ENCODE measurements at regions not wholly inside any gene's neighbourhood (a gene's known extent, or its start where the extent isn't known, plus 50 kb on each side); places are given as distances from the start of the nearest gene placed in this dataset.

DNA sequence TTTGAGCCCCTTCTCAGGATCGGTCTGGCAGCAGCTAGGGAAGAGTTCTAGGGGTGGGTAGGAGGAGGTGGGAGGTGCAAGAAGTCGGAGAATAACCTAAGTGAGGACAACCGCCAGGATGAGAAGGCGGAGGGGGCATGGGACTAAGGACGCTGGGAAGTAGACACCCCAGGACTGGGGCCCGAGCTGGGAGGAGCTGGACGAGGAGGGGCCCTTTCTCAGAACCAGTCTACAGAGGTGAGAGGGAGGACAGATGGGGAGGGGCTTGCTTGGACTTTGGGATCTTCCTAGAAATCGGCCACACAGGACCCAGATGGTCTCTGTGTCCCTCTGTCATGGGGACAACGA is 90.0 kb upstream of the MYL10 start:
- Histone ChIP-seq H4K8ac (ENCODE audit: low read depth, low read length) (no peak overlapping the region), H3K4me3 (ENCODE audit: low read length in 2 of 2) (no peak overlapping the region), H2AFZ (ENCODE audit: low read length) (no peak overlapping the region), H3K9me3 (replicated peaks in 1 of 2; ENCODE audit: control insufficient read depth in 2 of 2, insufficient read depth in 1 of 2, low read depth in 1 of 2, low read length in 2 of 2) (peaks cover 0 to 3% of the 10 kb centered on the region in 2 donors), H3K27ac (replicated peaks; ENCODE audit: low read length) (no peak overlapping the region), H2BK5ac (ENCODE audit: low read length) (no peak overlapping the region), H3K18ac (ENCODE audit: low read length) (peak overlapping the region; percentile 27), H2AK5ac (ENCODE audit: low read depth, low read length) (peak overlapping the region; percentile 71), H2BK12ac (ENCODE audit: low read length) (no peak overlapping the region), H2BK120ac (ENCODE audit: low read depth, low read length) (no peak overlapping the region), H3K27me3 (ENCODE audit: control insufficient read depth in 3 of 3, insufficient read depth in 3 of 3, low read depth in 1 of 3, low read length in 3 of 3) (no peaks in the 10 kb centered on the region), H3K9ac (ENCODE audit: low read depth, low read length, poor library complexity) (no peak overlapping the region), H3K79me1 (ENCODE audit: low read depth, low read length) (no peaks in the 10 kb centered on the region), H3K23ac (ENCODE audit: low read depth, low read length, poor library complexity) (no peak overlapping the region), H3K4me2 (ENCODE audit: insufficient read depth, low read length, poor library complexity, severe bottlenecking) (no peak overlapping the region), H2BK15ac (ENCODE audit: low read length) (peak overlapping the region; percentile 86), H3K4ac (ENCODE audit: low read length) (no peak overlapping the region), H3K14ac (ENCODE audit: low read length) (no peak overlapping the region), H3K36me3 (replicated peaks in 1 of 2; ENCODE audit: control insufficient read depth in 2 of 2, insufficient read depth in 2 of 2, low read length in 2 of 2) (no peaks in the 10 kb centered on the region), H4K91ac (ENCODE audit: low read depth, low read length, poor library complexity) (no peak overlapping the region), H3K4me1 (ENCODE audit: control insufficient read depth in 2 of 2, insufficient read depth in 1 of 2, low read depth in 1 of 2, low read length in 2 of 2) (no peaks in the 10 kb centered on the region)
- DNase-seq (ENCODE audit: low spot score) = no peak
- WGBS, 2 donors (ENCODE audit: extremely low coverage in 2 of 2, insufficient read length in 2 of 2, insufficient replicate concordance in 1 of 2) = no CpG with 5 or more reads among the region's 9 CpGs

DNA sequence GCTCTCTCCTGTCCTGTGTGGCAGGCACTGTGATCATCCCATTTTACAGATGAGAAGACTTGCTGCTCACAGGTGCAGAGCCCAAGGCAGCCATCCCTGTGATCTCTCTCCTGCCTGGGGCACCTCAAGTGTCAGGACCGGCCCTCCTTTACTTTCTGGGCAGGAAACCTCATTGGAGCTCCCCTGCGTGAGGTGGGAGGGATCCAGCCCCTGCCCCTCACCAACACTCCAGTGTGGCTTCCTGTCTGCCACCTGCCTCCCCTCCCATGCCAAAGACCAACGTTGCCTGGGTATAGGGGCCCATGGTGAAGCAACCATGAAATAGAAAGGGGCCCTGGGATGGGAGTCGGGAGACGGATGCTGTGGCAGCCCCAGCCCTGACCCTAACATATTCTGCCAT is 91.2 kb upstream of the MYL10 start:
- Histone ChIP-seq H2BK5ac (ENCODE audit: low read length) (peak overlapping the region; percentile 2), H3K27me3 (ENCODE audit: control insufficient read depth in 3 of 3, insufficient read depth in 3 of 3, low read depth in 1 of 3, low read length in 3 of 3) (no peaks in the 10 kb centered on the region), H2AFZ (ENCODE audit: low read length) (no peak overlapping the region), H3K18ac (ENCODE audit: low read length) (peak overlapping the region; percentile 3), H3K4ac (ENCODE audit: low read length) (no peak overlapping the region), H3K4me3 (ENCODE audit: low read length in 2 of 2) (no peak overlapping the region), H3K4me2 (ENCODE audit: insufficient read depth, low read length, poor library complexity, severe bottlenecking) (no peak overlapping the region), H3K36me3 (replicated peaks in 1 of 2; ENCODE audit: control insufficient read depth in 2 of 2, insufficient read depth in 2 of 2, low read length in 2 of 2) (no peaks in the 10 kb centered on the region), H3K27ac (replicated peaks; ENCODE audit: low read length) (no peak overlapping the region), H3K9ac (ENCODE audit: low read depth, low read length, poor library complexity) (no peak overlapping the region), H2BK15ac (ENCODE audit: low read length) (no peak overlapping the region), H2BK120ac (ENCODE audit: low read depth, low read length) (no peak overlapping the region), H3K14ac (ENCODE audit: low read length) (no peak overlapping the region), H3K23ac (ENCODE audit: low read depth, low read length, poor library complexity) (no peak overlapping the region), H3K4me1 (ENCODE audit: control insufficient read depth in 2 of 2, insufficient read depth in 1 of 2, low read depth in 1 of 2, low read length in 2 of 2) (no peaks in the 10 kb centered on the region), H2AK5ac (ENCODE audit: low read depth, low read length) (no peak overlapping the region), H3K79me1 (ENCODE audit: low read depth, low read length) (no peaks in the 10 kb centered on the region), H3K9me3 (replicated peaks in 1 of 2; ENCODE audit: control insufficient read depth in 2 of 2, insufficient read depth in 1 of 2, low read depth in 1 of 2, low read length in 2 of 2) (peaks cover 0 to 6% of the 10 kb centered on the region in 2 donors), H4K91ac (ENCODE audit: low read depth, low read length, poor library complexity) (no peak overlapping the region), H2BK12ac (ENCODE audit: low read length) (no peak overlapping the region), H4K8ac (ENCODE audit: low read depth, low read length) (peak overlapping the region; percentile 82)
- no CpG with 5 or more reads among the region's 5 CpGs for WGBS, 2 donors (ENCODE audit: extremely low coverage in 2 of 2, insufficient read length in 2 of 2, insufficient replicate concordance in 1 of 2)
- DNase-seq (ENCODE audit: low spot score) = no peak

DNA sequence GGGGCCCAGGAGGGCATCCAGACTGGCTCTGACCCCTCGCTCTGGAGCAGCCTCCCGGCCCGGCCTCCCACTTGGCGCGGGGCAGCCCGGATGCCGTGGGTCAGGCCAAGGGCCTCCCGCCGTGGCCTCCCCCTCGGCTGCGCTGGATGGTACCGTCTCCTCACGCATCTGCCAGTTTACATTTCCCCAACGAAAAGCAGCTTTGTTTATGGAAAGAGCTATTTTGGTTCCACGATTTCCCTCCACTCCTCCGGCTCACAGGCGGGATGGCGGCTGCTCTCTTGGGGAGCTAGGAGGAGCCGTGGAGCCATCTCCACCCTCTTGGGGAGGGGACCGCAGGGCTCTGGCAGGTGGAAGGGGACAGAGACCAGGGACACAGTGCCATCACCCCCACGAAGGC is 93.2 kb upstream of the MYL10 start:
- no peak overlapping the region for H3K27ac ChIP-seq (replicated peaks; ENCODE audit: low read length)
- WGBS, 2 donors (ENCODE audit: extremely low coverage in 2 of 2, insufficient read length in 2 of 2, insufficient replicate concordance in 1 of 2) = no CpG with 5 or more reads among the region's 21 CpGs

DNA sequence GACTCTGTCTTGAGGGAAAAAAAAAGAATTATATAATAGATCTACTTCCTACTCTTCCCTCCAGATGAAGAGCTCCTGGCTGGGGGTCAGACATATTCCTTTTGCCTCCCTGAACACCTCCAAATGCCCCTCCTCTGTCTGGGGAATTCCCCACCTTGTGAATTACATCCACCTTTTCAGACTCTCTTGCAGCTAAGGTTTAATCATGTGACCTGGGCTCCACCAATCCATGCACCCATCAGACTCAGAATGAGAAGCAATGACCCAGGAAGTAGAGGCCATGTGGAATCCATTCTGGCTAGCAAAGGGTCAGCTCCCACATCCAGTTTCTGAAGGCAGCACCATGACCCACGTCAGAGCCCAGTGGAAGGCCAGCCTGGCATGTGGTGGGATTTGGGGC is 93.6 kb upstream of the CUX1 start:
- Histone ChIP-seq H2BK5ac (ENCODE audit: low read length) (no peak overlapping the region), H3K9me3 (replicated peaks in 1 of 2; ENCODE audit: control insufficient read depth in 2 of 2, insufficient read depth in 1 of 2, low read depth in 1 of 2, low read length in 2 of 2) (peaks cover 0 to 6% of the 10 kb centered on the region in 2 donors), H3K18ac (ENCODE audit: low read length) (peak overlapping the region; percentile 64), H3K4ac (ENCODE audit: low read length) (no peak overlapping the region), H3K23ac (ENCODE audit: low read depth, low read length, poor library complexity) (no peak overlapping the region), H3K4me2 (ENCODE audit: insufficient read depth, low read length, poor library complexity, severe bottlenecking) (no peak overlapping the region), H2BK120ac (ENCODE audit: low read depth, low read length) (no peak overlapping the region), H2BK12ac (ENCODE audit: low read length) (no peak overlapping the region), H2AK5ac (ENCODE audit: low read depth, low read length) (peak overlapping the region; percentile 68), H2BK15ac (ENCODE audit: low read length) (no peak overlapping the region), H3K79me1 (ENCODE audit: low read depth, low read length) (no peaks in the 10 kb centered on the region), H3K4me1 (ENCODE audit: control insufficient read depth in 2 of 2, insufficient read depth in 1 of 2, low read depth in 1 of 2, low read length in 2 of 2) (peaks cover 0 to 4% of the 10 kb centered on the region in 2 donors), H3K27ac (replicated peaks; ENCODE audit: low read length) (no peak overlapping the region), H3K27me3 (ENCODE audit: control insufficient read depth in 3 of 3, insufficient read depth in 3 of 3, low read depth in 1 of 3, low read length in 3 of 3) (peaks cover 0 to 4% (median 0%) of the 10 kb centered on the region in 3 experiments), H2AFZ (ENCODE audit: low read length) (no peak overlapping the region), H4K91ac (ENCODE audit: low read depth, low read length, poor library complexity) (no peak overlapping the region), H3K4me3 (ENCODE audit: low read length in 2 of 2) (no peak overlapping the region), H3K9ac (ENCODE audit: low read depth, low read length, poor library complexity) (no peak overlapping the region), H4K8ac (ENCODE audit: low read depth, low read length) (no peak overlapping the region), H3K14ac (ENCODE audit: low read length) (no peak overlapping the region), H3K36me3 (replicated peaks in 1 of 2; ENCODE audit: control insufficient read depth in 2 of 2, insufficient read depth in 2 of 2, low read length in 2 of 2) (no peaks in the 10 kb centered on the region)
- no peak for DNase-seq (ENCODE audit: low spot score)
- no CpG with 5 or more reads among the region's 1 CpG for WGBS, 2 donors (ENCODE audit: extremely low coverage in 2 of 2, insufficient read length in 2 of 2, insufficient replicate concordance in 1 of 2)

More for the DNA sequence above, 93.2 kb upstream of the MYL10 start:
- Histone ChIP-seq H2BK5ac (ENCODE audit: low read length) (no peak overlapping the region), H3K27me3 (ENCODE audit: control insufficient read depth in 3 of 3, insufficient read depth in 3 of 3, low read depth in 1 of 3, low read length in 3 of 3) (no peaks in the 10 kb centered on the region), H3K23ac (ENCODE audit: low read depth, low read length, poor library complexity) (peak overlapping the region; percentile 77), H3K4ac (ENCODE audit: low read length) (no peak overlapping the region), H2AFZ (ENCODE audit: low read length) (no peak overlapping the region), H4K8ac (ENCODE audit: low read depth, low read length) (no peak overlapping the region), H3K14ac (ENCODE audit: low read length) (peak overlapping the region; percentile 47), H3K4me1 (ENCODE audit: control insufficient read depth in 2 of 2, insufficient read depth in 1 of 2, low read depth in 1 of 2, low read length in 2 of 2) (no peaks in the 10 kb centered on the region), H3K79me1 (ENCODE audit: low read depth, low read length) (no peaks in the 10 kb centered on the region), H3K4me3 (ENCODE audit: low read length in 2 of 2) (no peak overlapping the region), H3K36me3 (replicated peaks in 1 of 2; ENCODE audit: control insufficient read depth in 2 of 2, insufficient read depth in 2 of 2, low read length in 2 of 2) (no peaks in the 10 kb centered on the region), H3K9me3 (replicated peaks in 1 of 2; ENCODE audit: control insufficient read depth in 2 of 2, insufficient read depth in 1 of 2, low read depth in 1 of 2, low read length in 2 of 2) (peaks cover 0 to 6% of the 10 kb centered on the region in 2 donors), H4K91ac (ENCODE audit: low read depth, low read length, poor library complexity) (no peak overlapping the region), H3K9ac (ENCODE audit: low read depth, low read length, poor library complexity) (no peak overlapping the region), H2BK15ac (ENCODE audit: low read length) (peak overlapping the region; percentile 1), H3K4me2 (ENCODE audit: insufficient read depth, low read length, poor library complexity, severe bottlenecking) (no peak overlapping the region), H2AK5ac (ENCODE audit: low read depth, low read length) (peak overlapping the region; percentile 3), H2BK120ac (ENCODE audit: low read depth, low read length) (no peak overlapping the region), H2BK12ac (ENCODE audit: low read length) (peak overlapping the region; percentile 69), H3K18ac (ENCODE audit: low read length) (peak overlapping the region; percentile 44)
- DNase-seq (ENCODE audit: low spot score) = no peak

Measured in neuronal stem cell (in vitro differentiated cells).